OCI-LY3 (cell line): ENCODE measurements at regions not wholly inside any gene's neighbourhood (a gene's known extent, or its start where the extent isn't known, plus 50 kb on each side); places are given as distances from the start of the nearest gene placed in this dataset.

Source experiments
- EZH2phosphoT487 ChIP-seq: fragments of 200-600 bp; shearing (Covaris generic); IDR thresholded peaks from 2 replicates; pipeline ENCODE4 v1.6.1; 2018; ENCODE audit warnings: antibody characterized with exemption, mixed run types, low read depth
- TF ChIP-seq, protein P1 (sequence below): fragments of 200-600, 300-600 bp; sonication (generic); IDR thresholded peaks from 2 replicates; pipeline ENCODE4 v1.5.1; 2014; ENCODE audit warnings: antibody characterized with exemption, low read length, low read depth

DNA sequence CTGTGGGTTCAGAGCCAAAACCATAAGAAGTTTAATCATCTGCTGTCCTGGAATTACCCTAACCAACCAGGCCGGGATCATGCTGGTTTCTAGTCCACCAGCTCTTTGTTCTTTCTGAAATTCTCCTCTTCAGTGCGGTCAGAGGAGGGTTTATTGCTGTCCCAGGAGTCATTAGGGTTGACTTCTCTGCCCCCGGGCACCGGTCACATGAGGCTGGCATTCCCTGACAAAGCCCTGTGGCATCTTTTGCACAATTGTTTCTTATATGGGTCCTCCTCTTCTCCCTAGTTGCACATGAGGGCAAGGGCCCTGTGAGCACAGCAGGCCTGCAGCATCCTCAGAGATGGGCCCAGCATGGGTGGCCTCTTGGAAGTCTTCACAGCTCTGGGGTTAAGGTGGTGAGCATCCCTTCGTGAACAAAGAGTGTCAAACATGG, 243.9 kb downstream of the IRF8 start:
- TF ChIP-seq, protein P1, sequence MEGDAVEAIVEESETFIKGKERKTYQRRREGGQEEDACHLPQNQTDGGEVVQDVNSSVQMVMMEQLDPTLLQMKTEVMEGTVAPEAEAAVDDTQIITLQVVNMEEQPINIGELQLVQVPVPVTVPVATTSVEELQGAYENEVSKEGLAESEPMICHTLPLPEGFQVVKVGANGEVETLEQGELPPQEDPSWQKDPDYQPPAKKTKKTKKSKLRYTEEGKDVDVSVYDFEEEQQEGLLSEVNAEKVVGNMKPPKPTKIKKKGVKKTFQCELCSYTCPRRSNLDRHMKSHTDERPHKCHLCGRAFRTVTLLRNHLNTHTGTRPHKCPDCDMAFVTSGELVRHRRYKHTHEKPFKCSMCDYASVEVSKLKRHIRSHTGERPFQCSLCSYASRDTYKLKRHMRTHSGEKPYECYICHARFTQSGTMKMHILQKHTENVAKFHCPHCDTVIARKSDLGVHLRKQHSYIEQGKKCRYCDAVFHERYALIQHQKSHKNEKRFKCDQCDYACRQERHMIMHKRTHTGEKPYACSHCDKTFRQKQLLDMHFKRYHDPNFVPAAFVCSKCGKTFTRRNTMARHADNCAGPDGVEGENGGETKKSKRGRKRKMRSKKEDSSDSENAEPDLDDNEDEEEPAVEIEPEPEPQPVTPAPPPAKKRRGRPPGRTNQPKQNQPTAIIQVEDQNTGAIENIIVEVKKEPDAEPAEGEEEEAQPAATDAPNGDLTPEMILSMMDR: no peak
- no peak for TF ChIP-seq EZH2phosphoT487
